GM18951 (cell line): ENCODE measurements at regions not wholly inside any gene's neighbourhood (a gene's known extent, or its start where the extent isn't known, plus 50 kb on each side); places are given as distances from the start of the nearest gene placed in this dataset.
A peak's percentile ranks its signal among the peaks of the same experiment; 100 is the strongest.

Experiments used
- POLR2A ChIP-seq: IDR thresholded peaks from 4 replicates; pipeline ENCODE4 v1.6.1; 2011; ENCODE audit warnings: mild to moderate bottlenecking; ENCODE audit not compliant: insufficient read length, insufficient read depth; ENCODE audit errors: extremely low read depth
- in situ Hi-C: fragments of 300-500 bp; cut with MboI; formaldehyde crosslinking; loops from one replicate; pipeline ENCODE4 v1.12.0; 2022; ENCODE audit warnings: low sequenced_read_pairs, mixed read lengths, inconsistent platforms; ENCODE audit not compliant: unreplicated experiment

GRCh38 chr14:73775339-73776193 lies 61.4 kb upstream of the PNMA1 start:
- in situ Hi-C loops, result no loop called here
- TF ChIP-seq POLR2A, result no peak

- in situ Hi-C loops, result no loop called here
- no peak for TF ChIP-seq POLR2A
Measured at GRCh38 chr14:73774671-73775070, 60.5 kb upstream of the PNMA1 start.

- TF ChIP-seq POLR2A, result no peak
- in situ Hi-C loops, result no loop called here
Measured at GRCh38 chr14:73774241-73774570, 60.0 kb upstream of the PNMA1 start.

- in situ Hi-C loops, result no loop called here
- TF ChIP-seq POLR2A, result no peak
Measured at GRCh38 chr14:73773441-73774240, 59.5 kb upstream of the PNMA1 start.

GRCh38 chr14:73771848-73772638 lies 57.9 kb upstream of the PNMA1 start:
- TF ChIP-seq POLR2A, result peak; percentile 70

GRCh38 chr14:73770977-73771847 lies 57.0 kb upstream of the PNMA1 start:
- TF ChIP-seq POLR2A, result no peak
- in situ Hi-C loops, result no loop called here

More at GRCh38 chr14:73771848-73772638, 57.9 kb upstream of the PNMA1 start:
- in situ Hi-C loops, result no loop called here

GRCh38 chr14:73768107-73768506 lies 53.9 kb upstream of the PNMA1 start:
- in situ Hi-C loops, result no loop called here
- TF ChIP-seq POLR2A, result no peak

GRCh38 chr14:73764406-73765280 lies 50.5 kb upstream of the PNMA1 start:
- in situ Hi-C loops, result no loop called here
- TF ChIP-seq POLR2A, result no peak
